ENCODE measurements at regions not wholly inside any gene's neighbourhood (a gene's known extent, or its start where the extent isn't known, plus 50 kb on each side); places are given as distances from the start of the nearest gene placed in this dataset.
"Not testable (repeated sequence)": the region's sequence is repeated elsewhere in the genome, so short reads cannot be mapped to it uniquely, and the experiment has no call there.

- no peak for DNase-seq
Observed at GRCh38 chr3:39657075-39657474, 152.3 kb upstream of the MYRIP start.

- no peak for DNase-seq
Observed at GRCh38 chr3:39657775-39658174, 151.6 kb upstream of the MYRIP start.

GRCh38 chr3:39664931-39665330, 144.5 kb upstream of the MYRIP start:
- DNase-seq: no peak

GRCh38 chr3:39665441-39665840, 144.0 kb upstream of the MYRIP start:
- DNase-seq: no peak

- peak; percentile 35 for DNase-seq
Observed at GRCh38 chr3:39668420-39668819, 141.0 kb upstream of the MYRIP start.

- no peak for DNase-seq
Observed at GRCh38 chr3:39671116-39671515, 138.3 kb upstream of the MYRIP start.

- no peak for DNase-seq
Observed at GRCh38 chr3:39671600-39671999, 137.8 kb upstream of the MYRIP start.

GRCh38 chr3:39705351-39705900, 104.0 kb upstream of the MYRIP start:
- DNase-seq: peak; percentile 47

GRCh38 chr3:39707314-39707909, 102.0 kb upstream of the MYRIP start:
- peak; percentile 36 for DNase-seq

GRCh38 chr3:39712413-39713048, 96.9 kb upstream of the MYRIP start:
- DNase-seq: no peak

GRCh38 chr3:39713341-39713740, 96.1 kb upstream of the MYRIP start:
- DNase-seq: not testable (repeated sequence)

GRCh38 chr3:39716849-39717248, 92.6 kb upstream of the MYRIP start:
- no peak for DNase-seq

- peak; percentile 77 for DNase-seq
Observed at GRCh38 chr3:39718674-39719595, 90.5 kb upstream of the MYRIP start.

- DNase-seq: peak; percentile 10
Observed at GRCh38 chr3:39721076-39721475, 88.3 kb upstream of the MYRIP start.

- DNase-seq: no peak
Observed at GRCh38 chr3:39724233-39724846, 85.1 kb upstream of the MYRIP start.

GRCh38 chr3:39725321-39725720, 84.1 kb upstream of the MYRIP start:
- DNase-seq: no peak

GRCh38 chr3:39727415-39727814, 82.0 kb upstream of the MYRIP start:
- no peak for DNase-seq

GRCh38 chr3:39733804-39734203, 75.6 kb upstream of the MYRIP start:
- DNase-seq: no peak

GRCh38 chr3:39739658-39740057, 69.8 kb upstream of the MYRIP start:
- not testable (repeated sequence) for DNase-seq

- no peak for DNase-seq
Observed at GRCh38 chr3:39744746-39745145, 64.7 kb upstream of the MYRIP start.

GRCh38 chr3:39748002-39748401, 61.4 kb upstream of the MYRIP start:
- no peak for DNase-seq

GRCh38 chr3:39748763-39749162, 60.6 kb upstream of the MYRIP start:
- no peak for DNase-seq

- no peak for DNase-seq
Observed at GRCh38 chr3:39750712-39751111, 58.7 kb upstream of the MYRIP start.
